ENCODE measurements at regions not wholly inside any gene's neighbourhood (a gene's known extent, or its start where the extent isn't known, plus 50 kb on each side); places are given as distances from the start of the nearest gene placed in this dataset.
A peak's percentile ranks its signal among the peaks of the same experiment; 100 is the strongest.

- 81 to 87% methylated on average over 6 of the region's 6 CpGs for WGBS, 2 donors
- DNase-seq (no peak), ATAC-seq (no peak), FAIRE-seq (no peak)
- no peak overlapping the region for H3K27ac ChIP-seq
- no peaks in the 10 kb centered on the region for H3K9me3 ChIP-seq
- no peaks in the 10 kb centered on the region for H3K27me3 ChIP-seq
- intact Hi-C loops (cut with DNase I) = no loop called here
- H3K4me3 ChIP-seq = no peak overlapping the region
- no peaks in the 10 kb centered on the region for H3K36me3 ChIP-seq
- TF ChIP-seq CTCF (IDR thresholded peaks at IDR 0.05) = no peak
- H3K4me1 ChIP-seq = peaks cover 0 to 5% (median 0%) of the 10 kb centered on the region in 3 donors
Measured at GRCh38 chr12:91566328-91567099, 383.9 kb upstream of the DCN start.

GRCh38 chr12:91565846-91566245, 383.2 kb upstream of the DCN start:
- intact Hi-C loops (cut with DNase I) = no loop called here
- Histone ChIP-seq H3K9me3 (no peaks in the 10 kb centered on the region), H3K4me1 (peaks cover 0 to 5% (median 0%) of the 10 kb centered on the region in 3 donors), H3K27me3 (no peaks in the 10 kb centered on the region), H3K36me3 (no peaks in the 10 kb centered on the region), H3K4me3 (no peak overlapping the region), H3K27ac (no peak overlapping the region)
- no peak for TF ChIP-seq CTCF (IDR thresholded peaks at IDR 0.05)
- DNase-seq (no peak), ATAC-seq (no peak), FAIRE-seq (no peak)
- 33 to 49% methylated on average over 1 of the region's 1 CpG for WGBS, 2 donors

- Histone ChIP-seq H3K36me3 (no peaks in the 10 kb centered on the region), H3K9me3 (no peaks in the 10 kb centered on the region), H3K27me3 (no peaks in the 10 kb centered on the region), H3K27ac (no peak overlapping the region), H3K4me3 (no peak overlapping the region), H3K4me1 (peaks cover 0 to 5% (median 0%) of the 10 kb centered on the region in 3 donors)
- intact Hi-C loops (cut with DNase I) = no loop called here
- 43 to 46% methylated on average over 4 of the region's 4 CpGs for WGBS, 2 donors
- no peak for TF ChIP-seq CTCF (IDR thresholded peaks at IDR 0.05)
- DNase-seq (no peak), ATAC-seq (no peak), FAIRE-seq (no peak)
Measured at GRCh38 chr12:91565246-91565645, 382.6 kb upstream of the DCN start.

- no peaks in the 10 kb centered on the region for H3K36me3 ChIP-seq
- peaks cover 0 to 5% (median 0%) of the 10 kb centered on the region in 3 donors for H3K4me1 ChIP-seq
- ATAC-seq (no peak), FAIRE-seq (no peak), DNase-seq (no peak)
- intact Hi-C loops (cut with DNase I) = no loop called here
- no peak overlapping the region for H3K27ac ChIP-seq
- no peaks in the 10 kb centered on the region for H3K27me3 ChIP-seq
- 91 to 93% methylated on average over 4 of the region's 4 CpGs for WGBS, 2 donors
- H3K4me3 ChIP-seq = no peak overlapping the region
- H3K9me3 ChIP-seq = no peaks in the 10 kb centered on the region
- TF ChIP-seq CTCF (IDR thresholded peaks at IDR 0.05) = no peak
Measured at GRCh38 chr12:91563011-91563765, 380.6 kb upstream of the DCN start.

GRCh38 chr12:91562476-91562875, 379.9 kb upstream of the DCN start:
- Histone ChIP-seq H3K4me1 (peaks cover 0 to 5% (median 0%) of the 10 kb centered on the region in 3 donors), H3K27ac (no peak overlapping the region), H3K27me3 (no peaks in the 10 kb centered on the region), H3K36me3 (no peaks in the 10 kb centered on the region), H3K4me3 (no peak overlapping the region), H3K9me3 (no peaks in the 10 kb centered on the region)
- TF ChIP-seq CTCF (IDR thresholded peaks at IDR 0.05) = no peak
- DNase-seq (no peak), ATAC-seq (peak in 1 of 4 donors; percentile 16), FAIRE-seq (no peak)
- intact Hi-C loops (cut with DNase I) = no loop called here
- WGBS, 2 donors = 65 to 94% methylated on average over 1 of the region's 1 CpG

All from pancreas (tissue), 10 donors.